NB4 (cell line): ENCODE measurements at regions not wholly inside any gene's neighbourhood (a gene's known extent, or its start where the extent isn't known, plus 50 kb on each side); places are given as distances from the start of the nearest gene placed in this dataset.

Source experiments
- MYC ChIP-seq: IDR thresholded peaks from 2 replicates; pipeline ENCODE4 v1.6.1; 2011; ENCODE audit warnings: low read depth, low read length
- POLR2A ChIP-seq: IDR thresholded peaks from 2 replicates; pipeline ENCODE4 v1.6.1; 2011; ENCODE audit warnings: mild to moderate bottlenecking; ENCODE audit not compliant: insufficient read length; ENCODE audit errors: extremely low read depth
- TF ChIP-seq, protein P1 (sequence below): IDR thresholded peaks from one replicate; pipeline ENCODE4 v1.5.1; 2012; ENCODE audit warnings: low read depth, low read length
- TF ChIP-seq, protein P2 (sequence below): IDR thresholded peaks from 2 replicates; pipeline ENCODE4 v1.6.1; 2011; ENCODE audit warnings: low read depth, low read length

DNA sequence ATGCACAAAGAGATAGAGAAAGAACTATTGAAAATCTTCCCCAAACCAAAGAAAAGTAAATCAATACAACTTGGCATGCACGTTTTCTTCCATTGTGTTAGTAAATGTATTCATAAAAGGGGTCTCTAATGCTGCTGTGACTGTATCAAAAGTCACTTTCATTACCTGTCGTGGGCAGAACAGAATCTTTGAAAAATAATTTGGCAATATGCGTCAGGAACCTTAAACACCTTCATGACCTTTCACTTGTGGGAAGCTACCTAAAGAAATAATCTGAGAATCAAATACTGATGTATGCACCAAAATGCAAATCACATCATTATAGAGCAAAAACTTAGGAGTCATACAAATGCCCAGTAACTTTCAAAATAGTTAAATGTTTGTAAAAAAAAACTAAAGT lies 105.3 kb downstream of the ARL4C start:
- TF ChIP-seq, protein P1, sequence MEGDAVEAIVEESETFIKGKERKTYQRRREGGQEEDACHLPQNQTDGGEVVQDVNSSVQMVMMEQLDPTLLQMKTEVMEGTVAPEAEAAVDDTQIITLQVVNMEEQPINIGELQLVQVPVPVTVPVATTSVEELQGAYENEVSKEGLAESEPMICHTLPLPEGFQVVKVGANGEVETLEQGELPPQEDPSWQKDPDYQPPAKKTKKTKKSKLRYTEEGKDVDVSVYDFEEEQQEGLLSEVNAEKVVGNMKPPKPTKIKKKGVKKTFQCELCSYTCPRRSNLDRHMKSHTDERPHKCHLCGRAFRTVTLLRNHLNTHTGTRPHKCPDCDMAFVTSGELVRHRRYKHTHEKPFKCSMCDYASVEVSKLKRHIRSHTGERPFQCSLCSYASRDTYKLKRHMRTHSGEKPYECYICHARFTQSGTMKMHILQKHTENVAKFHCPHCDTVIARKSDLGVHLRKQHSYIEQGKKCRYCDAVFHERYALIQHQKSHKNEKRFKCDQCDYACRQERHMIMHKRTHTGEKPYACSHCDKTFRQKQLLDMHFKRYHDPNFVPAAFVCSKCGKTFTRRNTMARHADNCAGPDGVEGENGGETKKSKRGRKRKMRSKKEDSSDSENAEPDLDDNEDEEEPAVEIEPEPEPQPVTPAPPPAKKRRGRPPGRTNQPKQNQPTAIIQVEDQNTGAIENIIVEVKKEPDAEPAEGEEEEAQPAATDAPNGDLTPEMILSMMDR: no peak
- TF ChIP-seq POLR2A (no peak), MYC (no peak)
- TF ChIP-seq, protein P2, sequence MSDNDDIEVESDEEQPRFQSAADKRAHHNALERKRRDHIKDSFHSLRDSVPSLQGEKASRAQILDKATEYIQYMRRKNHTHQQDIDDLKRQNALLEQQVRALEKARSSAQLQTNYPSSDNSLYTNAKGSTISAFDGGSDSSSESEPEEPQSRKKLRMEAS: no peak
